ENCODE measurements at regions not wholly inside any gene's neighbourhood (a gene's known extent, or its start where the extent isn't known, plus 50 kb on each side); places are given as distances from the start of the nearest gene placed in this dataset.

GRCh38 chr2:138170485-138170884 is 206.2 kb downstream of the HNMT start:
- TF ChIP-seq, protein P1, sequence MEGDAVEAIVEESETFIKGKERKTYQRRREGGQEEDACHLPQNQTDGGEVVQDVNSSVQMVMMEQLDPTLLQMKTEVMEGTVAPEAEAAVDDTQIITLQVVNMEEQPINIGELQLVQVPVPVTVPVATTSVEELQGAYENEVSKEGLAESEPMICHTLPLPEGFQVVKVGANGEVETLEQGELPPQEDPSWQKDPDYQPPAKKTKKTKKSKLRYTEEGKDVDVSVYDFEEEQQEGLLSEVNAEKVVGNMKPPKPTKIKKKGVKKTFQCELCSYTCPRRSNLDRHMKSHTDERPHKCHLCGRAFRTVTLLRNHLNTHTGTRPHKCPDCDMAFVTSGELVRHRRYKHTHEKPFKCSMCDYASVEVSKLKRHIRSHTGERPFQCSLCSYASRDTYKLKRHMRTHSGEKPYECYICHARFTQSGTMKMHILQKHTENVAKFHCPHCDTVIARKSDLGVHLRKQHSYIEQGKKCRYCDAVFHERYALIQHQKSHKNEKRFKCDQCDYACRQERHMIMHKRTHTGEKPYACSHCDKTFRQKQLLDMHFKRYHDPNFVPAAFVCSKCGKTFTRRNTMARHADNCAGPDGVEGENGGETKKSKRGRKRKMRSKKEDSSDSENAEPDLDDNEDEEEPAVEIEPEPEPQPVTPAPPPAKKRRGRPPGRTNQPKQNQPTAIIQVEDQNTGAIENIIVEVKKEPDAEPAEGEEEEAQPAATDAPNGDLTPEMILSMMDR (IDR thresholded peaks at IDR 0.05; ENCODE audit: extremely low read depth, insufficient read depth, missing control alignments), result no peak
- in situ Hi-C loops (cut with MboI; ENCODE audit: low pct_unique_long_range_greater_than_20kb, low sequenced_read_pairs, unreplicated experiment), result no loop called here

GRCh38 chr2:138171244-138171643 is 207.0 kb downstream of the HNMT start:
- DNase-seq (ENCODE audit: low spot score), result no peak
- in situ Hi-C loops (cut with MboI; ENCODE audit: low pct_unique_long_range_greater_than_20kb, low sequenced_read_pairs, unreplicated experiment), result no loop called here
- TF ChIP-seq, protein P1 (IDR thresholded peaks at IDR 0.05; ENCODE audit: extremely low read depth, insufficient read depth, missing control alignments), result no peak

More at GRCh38 chr2:138170485-138170884, 206.2 kb downstream of the HNMT start:
- no peak for DNase-seq (ENCODE audit: low spot score)

- TF ChIP-seq, protein P1 (IDR thresholded peaks at IDR 0.05; ENCODE audit: extremely low read depth, insufficient read depth, missing control alignments), result no peak
- in situ Hi-C loops (cut with MboI; ENCODE audit: low pct_unique_long_range_greater_than_20kb, low sequenced_read_pairs, unreplicated experiment), result no loop called here
- DNase-seq (ENCODE audit: low spot score), result no peak
Measured at GRCh38 chr2:138175066-138175465, 210.8 kb downstream of the HNMT start.

DNA sequence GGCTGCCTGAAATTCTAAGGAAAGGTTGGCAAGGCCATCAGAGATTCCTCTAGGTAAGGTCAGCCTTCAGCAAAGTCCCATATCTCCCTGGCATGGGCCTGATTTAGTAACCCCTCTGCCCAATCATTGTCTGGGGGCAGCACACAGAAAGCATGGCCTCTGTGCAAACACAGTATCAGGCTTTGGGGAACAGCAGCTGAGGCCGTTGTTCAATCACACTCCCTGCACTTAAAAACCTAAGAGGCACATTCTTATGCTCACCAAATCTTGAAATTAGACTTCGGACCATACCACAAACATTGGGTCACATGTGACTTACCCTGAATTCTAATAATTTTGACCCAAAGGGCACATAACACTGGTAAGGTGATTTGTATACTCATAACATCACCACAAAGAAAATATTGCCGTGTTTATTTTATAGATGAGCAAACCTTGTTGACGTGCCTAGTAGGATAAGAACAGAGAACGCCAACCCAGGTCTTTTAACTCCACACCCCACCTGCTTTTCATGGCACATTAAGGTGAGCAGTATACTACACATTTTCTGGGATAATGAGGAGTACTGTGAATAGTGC is 212.7 kb downstream of the HNMT start:
- TF ChIP-seq, protein P1 (IDR thresholded peaks at IDR 0.05; ENCODE audit: extremely low read depth, insufficient read depth, missing control alignments), result no peak
- in situ Hi-C loops (cut with MboI; ENCODE audit: low pct_unique_long_range_greater_than_20kb, low sequenced_read_pairs, unreplicated experiment), result no loop called here
- no peak for DNase-seq (ENCODE audit: low spot score)

DNA sequence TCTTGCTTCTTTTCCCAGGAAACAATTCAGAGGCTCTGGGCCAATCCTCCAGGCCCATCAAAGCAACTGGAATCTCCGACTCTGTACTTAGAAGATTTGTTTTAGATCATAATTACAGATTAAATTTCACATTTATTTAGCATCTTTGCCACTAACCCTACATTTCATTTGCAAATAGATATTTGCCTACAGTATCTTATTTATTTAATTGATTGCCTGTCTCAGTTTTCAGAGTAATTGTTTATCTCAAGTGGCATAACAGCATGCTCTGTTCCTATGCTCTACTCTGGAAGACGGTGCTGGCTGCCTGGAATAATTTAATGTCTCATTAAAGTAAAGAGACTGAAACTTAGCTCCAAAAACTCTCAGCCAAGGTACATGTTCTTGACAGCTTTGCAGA is 213.4 kb downstream of the HNMT start:
- in situ Hi-C loops (cut with MboI; ENCODE audit: low pct_unique_long_range_greater_than_20kb, low sequenced_read_pairs, unreplicated experiment), result no loop called here
- DNase-seq (ENCODE audit: low spot score), result no peak
- TF ChIP-seq, protein P1 (IDR thresholded peaks at IDR 0.05; ENCODE audit: extremely low read depth, insufficient read depth, missing control alignments), result no peak

DNA sequence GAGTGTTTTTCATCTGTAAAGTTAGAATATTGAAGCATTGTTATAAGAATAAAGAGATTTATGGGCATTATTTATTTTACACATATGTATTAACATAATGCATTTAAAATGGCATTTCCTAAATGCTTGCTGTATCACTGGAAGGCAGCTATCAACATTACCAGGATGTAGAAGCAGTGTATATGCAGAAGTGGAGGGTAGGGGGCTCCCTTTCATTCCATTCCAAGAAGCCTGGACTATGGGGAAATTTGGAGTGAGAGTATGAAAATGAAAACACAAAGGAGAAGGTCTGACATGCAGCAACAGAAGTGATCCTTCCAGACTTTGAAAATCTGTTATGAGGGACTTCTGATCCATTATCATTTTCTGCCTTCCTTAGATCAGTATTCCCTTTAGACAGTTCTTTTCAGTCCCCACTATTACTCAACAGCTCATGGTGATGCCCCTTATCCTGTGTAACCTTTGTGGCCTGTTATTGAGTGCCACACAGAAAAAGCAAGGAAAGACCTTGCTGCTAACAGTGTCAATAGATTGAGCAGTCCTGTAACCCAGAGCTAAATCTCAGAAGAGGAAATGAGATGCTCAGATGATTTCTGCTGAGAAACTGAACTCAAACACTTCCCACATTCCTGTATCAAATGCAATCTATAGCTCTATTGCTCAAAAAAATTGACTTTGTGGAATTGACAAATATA is 216.6 kb downstream of the HNMT start:
- no peak for DNase-seq (ENCODE audit: low spot score)
- TF ChIP-seq, protein P1 (IDR thresholded peaks at IDR 0.05; ENCODE audit: extremely low read depth, insufficient read depth, missing control alignments), result no peak
- in situ Hi-C loops (cut with MboI; ENCODE audit: low pct_unique_long_range_greater_than_20kb, low sequenced_read_pairs, unreplicated experiment), result no loop called here
